ENCODE measurements at regions not wholly inside any gene's neighbourhood (a gene's known extent, or its start where the extent isn't known, plus 50 kb on each side); places are given as distances from the start of the nearest gene placed in this dataset.

DNA sequence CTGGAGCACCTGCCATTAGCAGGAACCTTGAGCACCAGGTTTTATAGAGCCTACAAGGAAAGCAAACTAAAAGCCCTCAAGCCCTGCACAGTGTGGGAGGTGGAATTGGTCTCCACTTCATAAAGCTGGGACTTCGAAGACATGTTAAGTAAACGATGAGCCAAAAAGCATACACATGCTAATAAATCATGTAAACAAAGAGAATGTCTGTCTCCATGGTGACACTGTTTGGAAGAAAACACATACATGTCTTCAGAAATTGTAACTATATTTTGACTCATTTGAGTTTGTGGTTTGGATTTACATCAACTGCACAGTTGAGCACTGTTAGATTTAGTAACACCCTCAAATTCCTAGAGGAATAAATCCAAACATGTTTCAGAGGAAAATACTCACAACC, 978.5 kb upstream of the LRRTM1 start:
- TF ChIP-seq, protein P1, sequence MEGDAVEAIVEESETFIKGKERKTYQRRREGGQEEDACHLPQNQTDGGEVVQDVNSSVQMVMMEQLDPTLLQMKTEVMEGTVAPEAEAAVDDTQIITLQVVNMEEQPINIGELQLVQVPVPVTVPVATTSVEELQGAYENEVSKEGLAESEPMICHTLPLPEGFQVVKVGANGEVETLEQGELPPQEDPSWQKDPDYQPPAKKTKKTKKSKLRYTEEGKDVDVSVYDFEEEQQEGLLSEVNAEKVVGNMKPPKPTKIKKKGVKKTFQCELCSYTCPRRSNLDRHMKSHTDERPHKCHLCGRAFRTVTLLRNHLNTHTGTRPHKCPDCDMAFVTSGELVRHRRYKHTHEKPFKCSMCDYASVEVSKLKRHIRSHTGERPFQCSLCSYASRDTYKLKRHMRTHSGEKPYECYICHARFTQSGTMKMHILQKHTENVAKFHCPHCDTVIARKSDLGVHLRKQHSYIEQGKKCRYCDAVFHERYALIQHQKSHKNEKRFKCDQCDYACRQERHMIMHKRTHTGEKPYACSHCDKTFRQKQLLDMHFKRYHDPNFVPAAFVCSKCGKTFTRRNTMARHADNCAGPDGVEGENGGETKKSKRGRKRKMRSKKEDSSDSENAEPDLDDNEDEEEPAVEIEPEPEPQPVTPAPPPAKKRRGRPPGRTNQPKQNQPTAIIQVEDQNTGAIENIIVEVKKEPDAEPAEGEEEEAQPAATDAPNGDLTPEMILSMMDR (conservative IDR thresholded peaks at IDR 0.05; ENCODE audit: low read depth, low read length), result no peak
- no peak for TF ChIP-seq EZH2 (IDR thresholded peaks at IDR 0.05; ENCODE audit: borderline replicate concordance, low read depth, low read length, poor library complexity, severe bottlenecking)

All from A673 (cell line).